H9 (cell line): ENCODE measurements at regions not wholly inside any gene's neighbourhood (a gene's known extent, or its start where the extent isn't known, plus 50 kb on each side); places are given as distances from the start of the nearest gene placed in this dataset.

Source experiments
- DNase-seq: peaks from one replicate; pipeline ENCODE4 v3.0.0-alpha.2; 2017
- H2AFZ ChIP-seq: one replicate; pipeline ENCODE4 v1.6.1; 2013; ENCODE audit warnings: mild to moderate bottlenecking, low read length, control low read depth, moderate library complexity
- H2AK5ac ChIP-seq: 2 replicates; pipeline ENCODE4 v1.6.1; 2013; ENCODE audit warnings: low read length, control low read depth, mixed read lengths; ENCODE audit not compliant: insufficient read length
- H2BK120ac ChIP-seq: one replicate; pipeline ENCODE4 v1.6.1; 2013; ENCODE audit warnings: low read depth, mild to moderate bottlenecking, low read length, control low read depth, inconsistent platforms; ENCODE audit not compliant: poor library complexity, severe bottlenecking
- H2BK12ac ChIP-seq: 2 replicates; pipeline ENCODE4 v1.6.1; 2013; ENCODE audit warnings: low read length, control low read depth, mixed read lengths, low read depth; ENCODE audit not compliant: insufficient read length
- H2BK15ac ChIP-seq: 2 replicates; pipeline ENCODE4 v1.6.1; 2013; ENCODE audit warnings: low read depth, low read length, control low read depth
- H2BK20ac ChIP-seq: one replicate; pipeline ENCODE4 v1.6.1; 2013; ENCODE audit warnings: low read depth, mild to moderate bottlenecking, low read length, control low read depth, inconsistent platforms; ENCODE audit not compliant: poor library complexity, severe bottlenecking
- H2BK5ac ChIP-seq: 2 replicates; pipeline ENCODE4 v1.6.1; 2013; ENCODE audit warnings: low read length, control low read depth, mixed read lengths; ENCODE audit not compliant: insufficient read length
- H3K14ac ChIP-seq: 2 replicates; pipeline ENCODE4 v1.6.1; 2013; ENCODE audit warnings: low read length, control low read depth; ENCODE audit not compliant: insufficient read depth
- H3K18ac ChIP-seq: 2 replicates; pipeline ENCODE4 v1.6.1; 2013; ENCODE audit warnings: low read depth, mild to moderate bottlenecking, mixed read lengths, low read length, control low read depth; ENCODE audit not compliant: insufficient read length
- H3K23ac ChIP-seq: 2 replicates; pipeline ENCODE4 v1.6.1; 2013; ENCODE audit warnings: low read length, control low read depth, mixed read lengths, low read depth; ENCODE audit not compliant: insufficient read length
- H3K23me2 ChIP-seq: 2 replicates; pipeline ENCODE4 v1.6.1; 2013; ENCODE audit warnings: low read depth, mild to moderate bottlenecking, mixed read lengths, low read length, control low read depth; ENCODE audit not compliant: insufficient read length, poor library complexity, severe bottlenecking
- H3K27ac ChIP-seq: 2 replicates; pipeline ENCODE4 v1.5.1; 2013; ENCODE audit warnings: low read length, control low read depth, mixed read lengths, low read depth; ENCODE audit not compliant: insufficient read length
- H3K27me3 ChIP-seq: 2 replicates; pipeline ENCODE4 v1.6.1; 2013; ENCODE audit warnings: low read length, control low read depth, inconsistent platforms; ENCODE audit not compliant: insufficient read depth
- H3K4ac ChIP-seq: 2 replicates; pipeline ENCODE4 v1.6.1; 2013; ENCODE audit warnings: low read depth, mild to moderate bottlenecking, control low read depth, inconsistent platforms, low read length, moderate library complexity
- H3K4me1 ChIP-seq: 2 replicates; pipeline ENCODE4 v1.6.1; 2013; ENCODE audit warnings: low read length, control low read depth, inconsistent platforms; ENCODE audit not compliant: insufficient read depth
- H3K4me2 ChIP-seq: 2 replicates; pipeline ENCODE4 v1.6.1; 2013; ENCODE audit warnings: low read length, control low read depth, mixed read lengths; ENCODE audit not compliant: insufficient read length, insufficient read depth
- H3K56ac ChIP-seq: 2 replicates; pipeline ENCODE4 v1.6.1; 2013; ENCODE audit warnings: low read depth, mild to moderate bottlenecking, mixed read lengths, low read length, control low read depth; ENCODE audit not compliant: insufficient read length
- H3K79me1 ChIP-seq: 2 replicates; pipeline ENCODE4 v1.6.1; 2013; ENCODE audit warnings: low read depth, mild to moderate bottlenecking, moderate library complexity, low read length, control low read depth, inconsistent platforms; ENCODE audit not compliant: insufficient read depth, poor library complexity, severe bottlenecking
- H3K79me2 ChIP-seq: 2 replicates; pipeline ENCODE4 v1.6.1; 2013; ENCODE audit warnings: low read length, control low read depth, inconsistent platforms; ENCODE audit not compliant: insufficient read depth
- H3K9ac ChIP-seq: 2 replicates; pipeline ENCODE4 v1.6.1; 2013; ENCODE audit warnings: low read length, control low read depth, mixed read lengths; ENCODE audit not compliant: insufficient read length; ENCODE audit errors: extremely low read depth
- H3K9me3 ChIP-seq: one replicate; pipeline ENCODE4 v1.6.1; 2013; ENCODE audit warnings: low read depth, low read length, inconsistent platforms; ENCODE audit not compliant: control insufficient read depth
- H3T11ph ChIP-seq: one replicate; pipeline ENCODE4 v1.6.1; 2013; ENCODE audit warnings: mild to moderate bottlenecking, low read length, control low read depth, inconsistent platforms
- H4K20me1 ChIP-seq: one replicate; pipeline ENCODE4 v1.6.1; 2013; ENCODE audit not compliant: control insufficient read depth, insufficient read length, insufficient read depth
- H4K5ac ChIP-seq: 2 replicates; pipeline ENCODE4 v1.6.1; 2013; ENCODE audit warnings: low read depth, mild to moderate bottlenecking, mixed read lengths, low read length, control low read depth; ENCODE audit not compliant: insufficient read length
- H4K8ac ChIP-seq: replicated peaks from 2 replicates; pipeline ENCODE4 v1.6.1; 2013; ENCODE audit warnings: low read length, control low read depth, mixed read lengths, low read depth; ENCODE audit not compliant: insufficient read length
- H4K91ac ChIP-seq: 2 replicates; pipeline ENCODE4 v1.6.1; 2013; ENCODE audit warnings: low read depth, mild to moderate bottlenecking, moderate library complexity, mixed read lengths, low read length, control low read depth; ENCODE audit not compliant: insufficient read length
- H3K27ac Mint-ChIP-seq, 3 experiments: 2 replicates in 2 of 3; 3 replicates in 1 of 3; pipeline ENCODE4 v1.8.0; 2020 to 2021; ENCODE audit warnings: mixed read lengths in 3 of 3, mild to moderate bottlenecking in 1 of 3, moderate library complexity in 1 of 3
- H3K27me3 Mint-ChIP-seq: 2 replicates; pipeline ENCODE4 v1.8.0; 2021; ENCODE audit warnings: low read depth, mild to moderate bottlenecking, moderate library complexity, mixed read lengths
- H3K36me3 Mint-ChIP-seq, 3 experiments: 2 replicates in 2 of 3; 3 replicates in 1 of 3; pipeline ENCODE4 v1.8.0; 2020 to 2021; ENCODE audit warnings: low read depth in 3 of 3, mixed read lengths in 3 of 3; ENCODE audit not compliant: insufficient read depth in 1 of 3
- H3K4me1 Mint-ChIP-seq, 2 experiments: 2 replicates each; pipeline ENCODE4 v1.8.0; 2020; ENCODE audit warnings: mixed read lengths in 2 of 2
- H3K4me3 Mint-ChIP-seq, 2 experiments: 2 replicates in 1 of 2; 3 replicates in 1 of 2; pipeline ENCODE4 v1.8.0; 2020 to 2021; ENCODE audit warnings: mild to moderate bottlenecking in 2 of 2, mixed read lengths in 2 of 2, moderate library complexity in 1 of 2
- H3K9me3 Mint-ChIP-seq, 2 experiments: 2 replicates in 1 of 2; 3 replicates in 1 of 2; pipeline ENCODE4 v1.8.0; 2020; ENCODE audit warnings: mild to moderate bottlenecking in 2 of 2, mixed read lengths in 2 of 2, moderate library complexity in 1 of 2
- WGBS: extraction: QIAGEN DNeasy Blood & Tissue Kit; methylation state at CpG from one replicate; pipeline ENCODE4 v1.1.7; 2013; ENCODE audit warnings: missing lambda C conversion rate, low lambda C conversion rate, mixed read lengths; ENCODE audit not compliant: insufficient read length; ENCODE audit errors: extremely low coverage; 5-methylcytosine and 5-hydroxymethylcytosine counted together
- TF ChIP-seq, protein P1 (sequence below): fragments of 200-600 bp; sonication (generic); conservative IDR thresholded peaks from 3 replicates; pipeline ENCODE4 v1.8.0; 2021; ENCODE audit warnings: antibody characterized with exemption, mild to moderate bottlenecking

DNA sequence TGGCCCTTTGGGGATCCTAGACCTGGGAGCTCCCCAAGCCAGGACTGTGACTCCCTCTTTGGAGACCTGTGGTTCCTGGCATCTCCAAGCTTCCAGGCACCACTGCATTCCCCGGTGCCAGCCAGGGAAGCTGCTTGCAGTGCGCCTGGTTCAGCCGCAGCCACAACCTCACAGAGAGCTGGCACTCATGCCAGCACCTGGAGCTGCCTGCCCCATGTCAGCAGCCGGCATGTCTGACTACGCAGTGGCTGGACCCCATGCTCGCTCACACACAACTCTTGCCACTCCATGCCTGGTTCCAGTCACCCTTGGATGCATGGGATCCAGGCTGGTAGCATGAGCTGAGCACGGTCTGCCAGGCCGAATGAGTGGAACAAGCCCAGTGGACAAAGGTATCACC, 426.6 kb downstream of the LRRIQ3 start:
- Histone ChIP-seq H3K79me2 (no peaks in the 10 kb centered on the region), H3K4me1 (no peaks in the 10 kb centered on the region), H2AFZ (no peak overlapping the region), H2AK5ac (no peak overlapping the region), H3K4me2 (no peak overlapping the region), H4K8ac (no peak overlapping the region), H2BK5ac (no peak overlapping the region), H3K9ac (no peak overlapping the region), H3K27me3 (no peaks in the 10 kb centered on the region), H4K20me1 (no peaks in the 10 kb centered on the region), H3K18ac (no peak overlapping the region), H3K14ac (no peak overlapping the region), H2BK20ac (no peak overlapping the region), H4K91ac (no peak overlapping the region), H3K56ac (no peak overlapping the region), H3K23me2 (no peaks in the 10 kb centered on the region), H2BK12ac (no peak overlapping the region), H4K5ac (no peak overlapping the region), H3K23ac (no peak overlapping the region), H3K79me1 (no peaks in the 10 kb centered on the region), H3K4ac (no peak overlapping the region), H2BK120ac (no peak overlapping the region), H2BK15ac (no peak overlapping the region), H3K9me3 (no peaks in the 10 kb centered on the region), H3K27ac (no peak overlapping the region), H3T11ph (no peak overlapping the region)
- Mint-ChIP-seq H3K9me3 (no peaks in the 10 kb centered on the region), H3K27ac (no peak overlapping the region), H3K4me3 (no peak overlapping the region), H3K4me1 (no peaks in the 10 kb centered on the region), H3K27me3 (no peaks in the 10 kb centered on the region), H3K36me3 (no peaks in the 10 kb centered on the region)
- DNase-seq, result no peak
- TF ChIP-seq, protein P1, sequence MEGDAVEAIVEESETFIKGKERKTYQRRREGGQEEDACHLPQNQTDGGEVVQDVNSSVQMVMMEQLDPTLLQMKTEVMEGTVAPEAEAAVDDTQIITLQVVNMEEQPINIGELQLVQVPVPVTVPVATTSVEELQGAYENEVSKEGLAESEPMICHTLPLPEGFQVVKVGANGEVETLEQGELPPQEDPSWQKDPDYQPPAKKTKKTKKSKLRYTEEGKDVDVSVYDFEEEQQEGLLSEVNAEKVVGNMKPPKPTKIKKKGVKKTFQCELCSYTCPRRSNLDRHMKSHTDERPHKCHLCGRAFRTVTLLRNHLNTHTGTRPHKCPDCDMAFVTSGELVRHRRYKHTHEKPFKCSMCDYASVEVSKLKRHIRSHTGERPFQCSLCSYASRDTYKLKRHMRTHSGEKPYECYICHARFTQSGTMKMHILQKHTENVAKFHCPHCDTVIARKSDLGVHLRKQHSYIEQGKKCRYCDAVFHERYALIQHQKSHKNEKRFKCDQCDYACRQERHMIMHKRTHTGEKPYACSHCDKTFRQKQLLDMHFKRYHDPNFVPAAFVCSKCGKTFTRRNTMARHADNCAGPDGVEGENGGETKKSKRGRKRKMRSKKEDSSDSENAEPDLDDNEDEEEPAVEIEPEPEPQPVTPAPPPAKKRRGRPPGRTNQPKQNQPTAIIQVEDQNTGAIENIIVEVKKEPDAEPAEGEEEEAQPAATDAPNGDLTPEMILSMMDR, result no peak
- WGBS, result no CpG with 5 or more reads among the region's 8 CpGs
